GM18517 (cell line): ENCODE measurements at regions not wholly inside any gene's neighbourhood (a gene's known extent, or its start where the extent isn't known, plus 50 kb on each side); places are given as distances from the start of the nearest gene placed in this dataset.

ENCODE experiments used
- ATAC-seq: cut with Tn5 transposase; IDR thresholded peaks from one replicate; pipeline ENCODE4 v1.9.1; 2021; ENCODE audit warnings: mild to moderate bottlenecking, moderate library complexity; ENCODE audit not compliant: unreplicated experiment

- ATAC-seq, result no peak
Measured at GRCh38 chr14:55929136-55929535, 189.1 kb upstream of the PELI2 start.

GRCh38 chr14:55930016-55930784 is 188.0 kb upstream of the PELI2 start:
- ATAC-seq, result no peak

- ATAC-seq, result no peak
Measured at GRCh38 chr14:55936691-55937090, 181.5 kb upstream of the PELI2 start.

GRCh38 chr14:55938249-55938791 is 179.9 kb upstream of the PELI2 start:
- ATAC-seq, result no peak

- ATAC-seq, result no peak
Measured at GRCh38 chr14:55942076-55942654, 176.0 kb upstream of the PELI2 start.

GRCh38 chr14:55942826-55943225 is 175.4 kb upstream of the PELI2 start:
- no peak for ATAC-seq

GRCh38 chr14:55944757-55945156 is 173.5 kb upstream of the PELI2 start:
- no peak for ATAC-seq

GRCh38 chr14:55946231-55946630 is 172.0 kb upstream of the PELI2 start:
- no peak for ATAC-seq

- no peak for ATAC-seq
Measured at GRCh38 chr14:55948399-55948798, 169.8 kb upstream of the PELI2 start.

GRCh38 chr14:55949708-55950107 is 168.5 kb upstream of the PELI2 start:
- ATAC-seq, result no peak

- ATAC-seq, result no peak
Measured at GRCh38 chr14:55950135-55950534, 168.1 kb upstream of the PELI2 start.

GRCh38 chr14:55951341-55952206 is 166.6 kb upstream of the PELI2 start:
- ATAC-seq, result no peak

- no peak for ATAC-seq
Measured at GRCh38 chr14:55954108-55954507, 164.1 kb upstream of the PELI2 start.

GRCh38 chr14:55955175-55955574 is 163.0 kb upstream of the PELI2 start:
- no peak for ATAC-seq

- ATAC-seq, result no peak
Measured at GRCh38 chr14:55957950-55958349, 160.3 kb upstream of the PELI2 start.

- ATAC-seq, result no peak
Measured at GRCh38 chr14:55963295-55963694, 154.9 kb upstream of the PELI2 start.

- ATAC-seq, result no peak
Measured at GRCh38 chr14:55964091-55964490, 154.1 kb upstream of the PELI2 start.

GRCh38 chr14:55964821-55965220 is 153.4 kb upstream of the PELI2 start:
- ATAC-seq, result no peak

- ATAC-seq, result no peak
Measured at GRCh38 chr14:55965851-55966250, 152.4 kb upstream of the PELI2 start.

GRCh38 chr14:55968741-55969140 is 149.5 kb upstream of the PELI2 start:
- ATAC-seq, result no peak

- ATAC-seq, result no peak
Measured at GRCh38 chr14:55973285-55973800, 144.9 kb upstream of the PELI2 start.
